ENCODE measurements at regions not wholly inside any gene's neighbourhood (a gene's known extent, or its start where the extent isn't known, plus 50 kb on each side); places are given as distances from the start of the nearest gene placed in this dataset.

DNA sequence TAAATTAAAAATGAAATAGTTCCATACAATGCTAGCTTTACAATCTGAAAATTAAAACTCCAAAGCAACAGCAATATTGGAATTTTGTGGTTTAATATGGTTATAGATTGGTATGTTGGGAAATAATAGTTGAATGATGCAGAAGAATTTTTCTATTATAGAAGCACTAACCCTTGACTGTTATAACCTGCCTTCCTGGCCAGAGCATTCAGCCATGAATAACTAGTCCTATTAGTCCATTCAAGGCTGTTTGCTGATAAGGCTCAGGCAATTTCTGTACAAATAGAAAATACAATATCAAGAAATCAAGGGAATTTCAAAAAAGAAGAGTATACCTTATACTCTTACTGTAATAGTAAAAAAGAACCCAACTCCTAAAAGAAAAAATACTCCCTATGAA, 101.6 kb upstream of the SP4 start:
- Histone ChIP-seq H3K27ac (no peak overlapping the region), H4K20me1 (ENCODE audit: insufficient read depth, poor library complexity, severe bottlenecking) (no peaks in the 10 kb centered on the region), H3K4me2 (no peak overlapping the region), H3K27me3 (no peaks in the 10 kb centered on the region), H3K9me2 (replicated peaks; ENCODE audit: insufficient read depth) (no peaks in the 10 kb centered on the region), H3K9me3 (ENCODE audit: low read depth) (no peaks in the 10 kb centered on the region), H3K79me2 (no peaks in the 10 kb centered on the region), H2AFZ (no peak overlapping the region), H3K4me3 (no peak overlapping the region), H3K4me1 (ENCODE audit: insufficient read depth) (no peaks in the 10 kb centered on the region), H3K36me3 (replicated peaks; ENCODE audit: insufficient read depth, low read depth) (no peaks in the 10 kb centered on the region)
- TF ChIP-seq EZH2 (IDR thresholded peaks at IDR 0.05; ENCODE audit: borderline replicate concordance): no peak
- TF ChIP-seq, protein P1, sequence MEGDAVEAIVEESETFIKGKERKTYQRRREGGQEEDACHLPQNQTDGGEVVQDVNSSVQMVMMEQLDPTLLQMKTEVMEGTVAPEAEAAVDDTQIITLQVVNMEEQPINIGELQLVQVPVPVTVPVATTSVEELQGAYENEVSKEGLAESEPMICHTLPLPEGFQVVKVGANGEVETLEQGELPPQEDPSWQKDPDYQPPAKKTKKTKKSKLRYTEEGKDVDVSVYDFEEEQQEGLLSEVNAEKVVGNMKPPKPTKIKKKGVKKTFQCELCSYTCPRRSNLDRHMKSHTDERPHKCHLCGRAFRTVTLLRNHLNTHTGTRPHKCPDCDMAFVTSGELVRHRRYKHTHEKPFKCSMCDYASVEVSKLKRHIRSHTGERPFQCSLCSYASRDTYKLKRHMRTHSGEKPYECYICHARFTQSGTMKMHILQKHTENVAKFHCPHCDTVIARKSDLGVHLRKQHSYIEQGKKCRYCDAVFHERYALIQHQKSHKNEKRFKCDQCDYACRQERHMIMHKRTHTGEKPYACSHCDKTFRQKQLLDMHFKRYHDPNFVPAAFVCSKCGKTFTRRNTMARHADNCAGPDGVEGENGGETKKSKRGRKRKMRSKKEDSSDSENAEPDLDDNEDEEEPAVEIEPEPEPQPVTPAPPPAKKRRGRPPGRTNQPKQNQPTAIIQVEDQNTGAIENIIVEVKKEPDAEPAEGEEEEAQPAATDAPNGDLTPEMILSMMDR (IDR thresholded peaks at IDR 0.05; ENCODE audit: poor library complexity): no peak
- TF ChIP-seq EZH2phosphoT487 (IDR thresholded peaks at IDR 0.05; ENCODE audit: low read depth, severe bottlenecking, unreplicated experiment): no peak
- no peak for DNase-seq (ENCODE audit: low spot score)

DNA sequence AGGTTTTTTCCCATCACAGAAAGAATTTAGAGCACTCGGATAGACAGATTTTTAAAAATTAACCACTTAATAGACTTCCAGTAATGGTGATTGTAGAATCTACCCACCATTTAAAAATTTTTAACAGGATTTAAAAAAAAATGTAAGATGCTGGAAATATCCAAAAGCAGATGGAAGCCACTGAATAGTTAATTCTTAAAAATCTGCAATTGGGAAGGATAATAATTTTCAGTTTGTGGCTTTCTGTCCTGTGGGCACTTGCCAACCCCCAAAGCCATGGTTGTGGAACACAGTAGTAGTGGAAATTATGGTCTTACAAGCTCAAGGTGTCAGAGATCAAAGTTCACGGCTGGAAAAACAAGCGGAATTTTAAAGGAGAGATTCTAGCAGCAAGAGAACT, 101.0 kb upstream of the SP4 start:
- Histone ChIP-seq H3K27ac (no peak overlapping the region), H3K4me3 (no peak overlapping the region), H2AFZ (no peak overlapping the region), H3K27me3 (no peaks in the 10 kb centered on the region), H3K36me3 (replicated peaks; ENCODE audit: insufficient read depth, low read depth) (no peaks in the 10 kb centered on the region), H3K9me2 (replicated peaks; ENCODE audit: insufficient read depth) (no peaks in the 10 kb centered on the region), H4K20me1 (ENCODE audit: insufficient read depth, poor library complexity, severe bottlenecking) (no peaks in the 10 kb centered on the region), H3K4me2 (no peak overlapping the region), H3K79me2 (no peaks in the 10 kb centered on the region), H3K4me1 (ENCODE audit: insufficient read depth) (no peaks in the 10 kb centered on the region), H3K9me3 (ENCODE audit: low read depth) (no peaks in the 10 kb centered on the region)
- no peak for TF ChIP-seq EZH2 (IDR thresholded peaks at IDR 0.05; ENCODE audit: borderline replicate concordance)
- WGBS (ENCODE audit: low lambda C conversion rate, missing lambda C conversion rate): 90% methylated on average over 3 of the region's 3 CpGs
- DNase-seq (ENCODE audit: low spot score): no peak

DNA sequence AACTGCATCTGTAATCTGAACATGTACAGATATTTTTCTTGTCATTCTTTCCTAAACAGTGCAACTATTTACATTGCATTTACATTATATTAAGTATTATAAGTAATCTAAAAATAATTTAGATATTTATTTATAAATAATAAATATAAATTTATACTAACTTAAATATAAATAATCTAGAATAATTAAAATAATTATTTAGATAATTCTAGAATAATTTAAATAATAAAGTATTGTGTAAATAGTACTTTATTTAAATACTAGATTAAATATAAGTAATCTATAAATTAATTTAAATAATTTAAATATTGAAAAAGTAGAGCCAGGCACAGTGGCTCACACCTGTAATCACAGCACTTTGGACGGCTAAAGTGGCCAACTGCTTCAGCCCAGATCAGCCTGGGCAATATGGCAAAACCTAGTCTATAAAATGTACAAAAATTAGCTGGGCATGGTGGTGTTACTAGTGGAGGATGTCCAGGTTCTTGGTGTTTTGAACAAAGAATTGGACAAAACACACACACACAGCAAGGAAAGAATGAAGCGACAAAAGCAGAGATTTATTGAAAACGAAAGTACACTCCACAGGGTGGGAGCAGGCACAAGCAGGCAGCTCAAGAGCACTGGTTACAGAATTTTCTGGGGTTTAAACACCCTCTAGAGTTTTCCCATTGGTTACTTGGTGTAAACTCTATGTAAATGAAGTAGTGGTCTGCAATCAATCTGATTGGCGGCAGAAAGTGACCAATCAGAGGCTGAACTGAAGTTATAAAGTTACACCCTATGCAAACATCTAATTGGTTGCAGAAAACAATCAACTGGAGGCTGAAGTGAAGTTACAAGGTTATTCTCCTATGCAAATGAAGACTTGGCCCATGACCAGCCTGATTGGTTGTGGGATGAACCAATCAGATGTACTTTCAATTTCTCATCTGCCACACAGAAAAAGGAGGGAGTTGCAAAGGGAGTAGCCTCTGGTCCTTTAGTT, 100.2 kb upstream of the SP4 start:
- Histone ChIP-seq H3K79me2 (no peaks in the 10 kb centered on the region), H3K4me1 (ENCODE audit: insufficient read depth) (no peaks in the 10 kb centered on the region), H3K4me3 (no peak overlapping the region), H2AFZ (no peak overlapping the region), H3K27me3 (no peaks in the 10 kb centered on the region), H3K27ac (no peak overlapping the region), H4K20me1 (ENCODE audit: insufficient read depth, poor library complexity, severe bottlenecking) (no peaks in the 10 kb centered on the region), H3K9me2 (replicated peaks; ENCODE audit: insufficient read depth) (no peaks in the 10 kb centered on the region), H3K36me3 (replicated peaks; ENCODE audit: insufficient read depth, low read depth) (no peaks in the 10 kb centered on the region), H3K4me2 (no peak overlapping the region), H3K9me3 (ENCODE audit: low read depth) (no peaks in the 10 kb centered on the region)
- TF ChIP-seq EZH2 (IDR thresholded peaks at IDR 0.05; ENCODE audit: borderline replicate concordance) (no peak), EZH2phosphoT487 (IDR thresholded peaks at IDR 0.05; ENCODE audit: low read depth, severe bottlenecking, unreplicated experiment) (no peak)
- TF ChIP-seq, protein P1 (IDR thresholded peaks at IDR 0.05; ENCODE audit: poor library complexity): no peak
- no peak for DNase-seq (ENCODE audit: low spot score)
- WGBS (ENCODE audit: low lambda C conversion rate, missing lambda C conversion rate): 94% methylated on average over 4 of the region's 4 CpGs

DNA sequence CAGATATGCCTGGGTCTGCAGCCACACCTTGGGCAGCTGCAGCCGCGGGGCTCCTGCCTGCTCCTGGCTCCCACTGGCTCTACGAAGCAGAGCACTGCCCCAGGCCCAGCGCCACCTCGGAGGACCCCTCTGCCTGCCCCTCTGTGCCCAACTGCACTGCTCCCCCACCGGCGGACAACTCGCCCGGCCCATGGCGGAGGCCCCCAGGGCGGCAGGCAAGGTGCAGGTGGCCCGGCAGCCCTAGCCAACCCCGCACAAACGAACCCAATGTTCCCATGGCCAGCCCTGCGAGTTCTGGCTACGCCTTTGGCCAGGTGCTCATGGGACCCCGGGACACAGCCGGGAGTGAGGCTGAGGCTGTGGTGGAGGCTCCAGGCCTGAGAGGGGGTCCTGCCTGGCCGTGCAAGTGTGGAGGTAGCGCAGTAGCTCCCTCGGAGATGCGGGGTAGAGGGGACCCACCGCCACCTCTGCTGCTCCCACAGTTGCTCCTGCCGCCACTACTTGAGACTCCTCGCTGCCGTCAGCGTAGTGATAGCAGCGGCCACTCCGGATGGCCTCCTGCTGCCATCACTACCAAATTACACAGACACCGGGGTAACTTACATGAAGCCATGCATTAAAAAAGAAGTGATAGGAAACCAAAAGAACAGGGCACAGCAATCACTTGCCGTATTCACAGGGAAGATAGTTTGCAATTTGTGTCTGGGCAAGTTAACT, 97.3 kb upstream of the SP4 start:
- TF ChIP-seq EZH2phosphoT487 (IDR thresholded peaks at IDR 0.05; ENCODE audit: low read depth, severe bottlenecking, unreplicated experiment) (no peak), EZH2 (IDR thresholded peaks at IDR 0.05; ENCODE audit: borderline replicate concordance) (no peak)
- TF ChIP-seq, protein P1 (IDR thresholded peaks at IDR 0.05; ENCODE audit: poor library complexity): no peak
- Histone ChIP-seq H3K27me3 (no peaks in the 10 kb centered on the region), H3K4me2 (no peak overlapping the region), H3K27ac (no peak overlapping the region), H3K9me3 (ENCODE audit: low read depth) (no peaks in the 10 kb centered on the region), H3K4me3 (no peak overlapping the region), H3K79me2 (no peaks in the 10 kb centered on the region), H2AFZ (no peak overlapping the region), H4K20me1 (ENCODE audit: insufficient read depth, poor library complexity, severe bottlenecking) (no peaks in the 10 kb centered on the region), H3K9me2 (replicated peaks; ENCODE audit: insufficient read depth) (no peaks in the 10 kb centered on the region), H3K4me1 (ENCODE audit: insufficient read depth) (no peaks in the 10 kb centered on the region), H3K36me3 (replicated peaks; ENCODE audit: insufficient read depth, low read depth) (no peaks in the 10 kb centered on the region)
- no peak for DNase-seq (ENCODE audit: low spot score)
- WGBS (ENCODE audit: low lambda C conversion rate, missing lambda C conversion rate): 93% methylated on average over 26 of the region's 31 CpGs
